ENCODE measurements at regions not wholly inside any gene's neighbourhood (a gene's known extent, or its start where the extent isn't known, plus 50 kb on each side); places are given as distances from the start of the nearest gene placed in this dataset.
A peak's percentile ranks its signal among the peaks of the same experiment; 100 is the strongest.

- no peaks in the 10 kb centered on the region for H3K4me1 ChIP-seq (replicated peaks)
- H3K36me3 ChIP-seq = no peaks in the 10 kb centered on the region
- no peak overlapping the region for H3K4me3 ChIP-seq
- intact Hi-C loops (cut with DNase I) = no loop called here
- no peaks in the 10 kb centered on the region for H3K9me3 ChIP-seq
- WGBS = 23% methylated on average over 24 of the region's 25 CpGs
- H3K27me3 ChIP-seq (replicated peaks; ENCODE audit: insufficient read depth) = peaks cover 4% of the 10 kb centered on the region
- peak in 1 of 4 experiments; percentile 14 for TF ChIP-seq CTCF (IDR thresholded peaks at IDR 0.05)
- TF ChIP-seq POLR2AphosphoS5 (IDR thresholded peaks at IDR 0.05) = no peak
- TF ChIP-seq POLR2A (IDR thresholded peaks at IDR 0.05) = no peak
- DNase-seq (ENCODE audit: low spot score) = no peak
- no peak overlapping the region for H3K27ac ChIP-seq
These were observed 72.9 kb upstream of the SEPTIN5 start for GRCh38 chr22:19641254-19641982.

- WGBS = 71% methylated on average over 18 of the region's 18 CpGs
- no peak for TF ChIP-seq CTCF (IDR thresholded peaks at IDR 0.05)
- no peak for TF ChIP-seq POLR2A (IDR thresholded peaks at IDR 0.05)
- no peak for TF ChIP-seq POLR2AphosphoS5 (IDR thresholded peaks at IDR 0.05)
- no peaks in the 10 kb centered on the region for H3K36me3 ChIP-seq
- peaks cover 4% of the 10 kb centered on the region for H3K27me3 ChIP-seq (replicated peaks; ENCODE audit: insufficient read depth)
- no peak for DNase-seq (ENCODE audit: low spot score)
- no peak overlapping the region for H3K27ac ChIP-seq
- no peaks in the 10 kb centered on the region for H3K9me3 ChIP-seq
- intact Hi-C loops (cut with DNase I) = no loop called here
- H3K4me1 ChIP-seq (replicated peaks) = no peaks in the 10 kb centered on the region
- no peak overlapping the region for H3K4me3 ChIP-seq
These were observed 72.3 kb upstream of the SEPTIN5 start for GRCh38 chr22:19641983-19642451.

- no peak for TF ChIP-seq POLR2A (IDR thresholded peaks at IDR 0.05)
- no peak for TF ChIP-seq CTCF (IDR thresholded peaks at IDR 0.05)
- no peak for TF ChIP-seq POLR2AphosphoS5 (IDR thresholded peaks at IDR 0.05)
- no peaks in the 10 kb centered on the region for H3K4me1 ChIP-seq (replicated peaks)
- intact Hi-C loops (cut with DNase I) = no loop called here
- H3K4me3 ChIP-seq = no peak overlapping the region
- no peaks in the 10 kb centered on the region for H3K36me3 ChIP-seq
- H3K27me3 ChIP-seq (replicated peaks; ENCODE audit: insufficient read depth) = peaks cover 4% of the 10 kb centered on the region
- 37% methylated on average over 13 of the region's 13 CpGs for WGBS
- H3K27ac ChIP-seq = no peak overlapping the region
- DNase-seq (ENCODE audit: low spot score) = no peak
- no peaks in the 10 kb centered on the region for H3K9me3 ChIP-seq
These were observed 70.6 kb upstream of the SEPTIN5 start for GRCh38 chr22:19643448-19644313.

GRCh38 chr22:19644314-19645223, 69.7 kb upstream of the SEPTIN5 start:
- Histone ChIP-seq H3K27ac (no peak overlapping the region), H3K36me3 (no peaks in the 10 kb centered on the region), H3K4me3 (no peak overlapping the region), H3K4me1 (replicated peaks) (no peaks in the 10 kb centered on the region), H3K9me3 (no peaks in the 10 kb centered on the region), H3K27me3 (replicated peaks; ENCODE audit: insufficient read depth) (peaks cover 4% of the 10 kb centered on the region)
- TF ChIP-seq POLR2AphosphoS5 (IDR thresholded peaks at IDR 0.05) = no peak
- no peak for TF ChIP-seq CTCF (IDR thresholded peaks at IDR 0.05)
- no peak for TF ChIP-seq POLR2A (IDR thresholded peaks at IDR 0.05)
- WGBS = 66% methylated on average over 12 of the region's 12 CpGs
- no peak for DNase-seq (ENCODE audit: low spot score)
- intact Hi-C loops (cut with DNase I) = no loop called here
